SK-N-MC (cell line): ENCODE measurements at regions not wholly inside any gene's neighbourhood (a gene's known extent, or its start where the extent isn't known, plus 50 kb on each side); places are given as distances from the start of the nearest gene placed in this dataset.
"Not testable (repeated sequence)": the region's sequence is repeated elsewhere in the genome, so short reads cannot be mapped to it uniquely, and the experiment has no call there.

Source experiments
- DNase-seq: peaks from one replicate; pipeline ENCODE4 v3.0.0-alpha.2; 2011; ENCODE audit warnings: low read depth, low spot score
- H3K27ac ChIP-seq: fragments of 200-600 bp; sonication (generic); 2 replicates; pipeline ENCODE4 v1.5.1; 2016; ENCODE audit warnings: mixed run types
- H3K36me3 ChIP-seq: fragments of 200-600 bp; sonication (generic); 2 replicates; pipeline ENCODE4 v1.6.1; 2017; ENCODE audit warnings: antibody characterized with exemption, low read length, mixed read lengths; ENCODE audit not compliant: insufficient read depth
- H3K4me3 ChIP-seq: fragments of 200-600 bp; sonication (generic); 2 replicates; pipeline ENCODE4 v1.5.1; 2016
- H3K9ac ChIP-seq: fragments of 200-600 bp; sonication (generic); 2 replicates; pipeline ENCODE4 v1.8.0; 2017; ENCODE audit warnings: mixed run types, mixed read lengths; ENCODE audit not compliant: insufficient read length
- H3K9me3 ChIP-seq: fragments of 200-600 bp; sonication (generic); 2 replicates; pipeline ENCODE4 v1.6.1; 2017; ENCODE audit warnings: low read depth, mild to moderate bottlenecking, antibody characterized with exemption, low read length, moderate library complexity, mixed read lengths
- EZH2 ChIP-seq: fragments of 200-600 bp; sonication (generic); IDR thresholded peaks from one replicate; pipeline ENCODE4 v1.6.1; 2017; ENCODE audit warnings: antibody characterized with exemption
- FOXP2 ChIP-seq: optimal IDR thresholded peaks from 2 replicates; pipeline ENCODE3; 2011; ENCODE audit warnings: mild to moderate bottlenecking, moderate library complexity; ENCODE audit not compliant: insufficient read depth; ENCODE audit errors: extremely low read length, control extremely low read depth
- POLR2AphosphoS5 ChIP-seq: IDR thresholded peaks from 2 replicates; pipeline ENCODE4 v1.6.1; 2012; ENCODE audit warnings: mild to moderate bottlenecking, low read depth, low read length, borderline replicate concordance

DNA sequence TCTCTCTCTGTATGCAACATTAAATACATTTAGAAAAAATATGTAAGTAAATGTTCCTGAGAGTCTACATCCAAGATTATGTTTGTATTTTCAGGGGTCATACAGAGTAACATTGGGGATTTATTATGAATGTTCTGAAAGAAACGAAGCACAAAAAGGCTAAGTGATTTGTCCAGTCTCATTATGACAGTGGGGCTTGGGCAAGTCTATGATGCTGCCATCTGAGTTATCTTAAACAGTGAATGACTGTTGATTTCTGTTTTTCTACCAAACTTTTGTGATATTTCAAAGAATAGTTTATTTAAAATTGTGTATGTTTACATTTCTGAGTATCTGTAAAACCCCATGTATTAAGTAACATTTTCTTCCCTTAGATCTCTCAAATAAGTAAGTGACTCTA is 481.2 kb upstream of the ZNF717 start:
- H3K9me3 ChIP-seq = no peaks in the 10 kb centered on the region
- TF ChIP-seq FOXP2 = no peak
- no peak for TF ChIP-seq POLR2AphosphoS5
- no peak for TF ChIP-seq EZH2
- H3K9ac ChIP-seq = no peak overlapping the region
- no peak overlapping the region for H3K4me3 ChIP-seq
- no peak overlapping the region for H3K27ac ChIP-seq
- no peaks in the 10 kb centered on the region for H3K36me3 ChIP-seq
- DNase-seq = no peak

DNA sequence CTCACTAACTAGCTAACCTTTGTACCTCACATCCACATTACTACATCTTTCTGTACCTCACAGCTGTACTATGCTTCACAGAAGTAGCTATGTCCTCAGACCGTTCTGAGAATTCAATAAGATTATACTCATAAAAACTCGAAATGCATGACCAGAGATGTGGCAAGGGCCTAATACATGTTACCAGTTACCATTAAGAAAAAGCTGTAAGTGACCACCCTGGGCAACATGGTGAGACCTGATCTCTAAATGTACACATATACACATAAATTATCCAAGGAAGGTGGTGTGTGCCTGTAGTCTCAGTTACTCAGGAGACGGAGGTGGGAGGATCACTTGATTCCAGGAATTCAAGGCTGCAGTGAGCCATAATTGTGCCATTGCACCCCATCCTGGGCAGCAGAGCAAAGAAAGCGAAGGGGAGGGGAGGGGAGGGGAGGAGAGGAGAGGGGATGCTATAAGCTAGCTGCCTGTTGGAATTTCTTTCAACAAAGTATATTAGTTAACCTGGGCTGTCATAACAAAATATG is 482.6 kb upstream of the ZNF717 start:
- H3K9ac ChIP-seq = no peak overlapping the region
- no peaks in the 10 kb centered on the region for H3K9me3 ChIP-seq
- H3K27ac ChIP-seq = no peak overlapping the region
- H3K36me3 ChIP-seq = no peaks in the 10 kb centered on the region
- no peak for DNase-seq
- TF ChIP-seq EZH2 (no peak), FOXP2 (no peak), POLR2AphosphoS5 (no peak)
- H3K4me3 ChIP-seq = no peak overlapping the region

DNA sequence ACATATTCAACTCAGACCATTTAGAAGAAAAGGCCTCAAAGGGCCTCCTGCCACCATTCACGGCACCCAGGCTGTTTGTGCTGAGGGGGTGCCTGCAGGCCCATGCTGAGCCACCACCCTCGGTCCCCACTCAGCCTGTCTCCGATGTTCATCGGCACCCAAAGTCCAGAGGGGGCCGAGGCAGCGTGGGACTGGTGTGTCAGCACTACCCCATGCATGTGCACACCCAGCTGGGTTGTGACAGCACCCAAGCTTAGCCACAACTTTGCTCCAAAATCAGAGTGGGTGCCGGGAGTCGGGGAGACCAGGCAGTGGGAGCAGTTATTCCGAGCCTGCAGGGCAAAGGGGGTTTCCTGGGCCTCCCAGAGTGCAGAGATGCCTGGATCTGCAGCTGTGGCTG is 508.5 kb upstream of the ZNF717 start:
- no peak for TF ChIP-seq POLR2AphosphoS5
- TF ChIP-seq EZH2 = no peak
- no peak for TF ChIP-seq FOXP2
- no peak overlapping the region for H3K4me3 ChIP-seq

DNA sequence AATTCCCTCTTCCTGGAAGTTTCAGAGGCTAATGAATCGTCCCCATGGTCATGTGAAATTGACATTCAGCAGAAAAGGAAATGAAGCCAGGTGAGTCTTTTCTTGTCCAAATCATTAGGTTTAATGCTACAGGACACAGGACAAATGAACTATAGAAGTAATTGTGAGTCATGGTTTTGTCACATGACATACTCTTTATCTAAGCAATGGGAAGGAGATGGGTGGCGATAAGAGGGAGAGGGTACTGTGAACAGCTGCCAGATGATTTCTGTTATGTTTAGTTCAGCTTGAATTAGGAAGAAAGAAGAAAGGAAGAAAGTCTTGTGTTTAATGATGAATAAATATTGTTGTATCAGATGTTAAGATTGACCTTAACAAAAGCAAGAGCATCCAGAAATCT is 515.4 kb upstream of the ZNF717 start:
- H3K27ac ChIP-seq = no peak overlapping the region
- no peak overlapping the region for H3K9ac ChIP-seq
- DNase-seq = no peak
- no peaks in the 10 kb centered on the region for H3K36me3 ChIP-seq
- no peak overlapping the region for H3K4me3 ChIP-seq
- H3K9me3 ChIP-seq = no peaks in the 10 kb centered on the region
- TF ChIP-seq POLR2AphosphoS5 (no peak), EZH2 (no peak), FOXP2 (no peak)

More for the DNA sequence above, 508.5 kb upstream of the ZNF717 start:
- Histone ChIP-seq H3K9ac (no peak overlapping the region), H3K9me3 (no peaks in the 10 kb centered on the region), H3K36me3 (no peaks in the 10 kb centered on the region), H3K27ac (no peak overlapping the region)
- DNase-seq = no peak

DNA sequence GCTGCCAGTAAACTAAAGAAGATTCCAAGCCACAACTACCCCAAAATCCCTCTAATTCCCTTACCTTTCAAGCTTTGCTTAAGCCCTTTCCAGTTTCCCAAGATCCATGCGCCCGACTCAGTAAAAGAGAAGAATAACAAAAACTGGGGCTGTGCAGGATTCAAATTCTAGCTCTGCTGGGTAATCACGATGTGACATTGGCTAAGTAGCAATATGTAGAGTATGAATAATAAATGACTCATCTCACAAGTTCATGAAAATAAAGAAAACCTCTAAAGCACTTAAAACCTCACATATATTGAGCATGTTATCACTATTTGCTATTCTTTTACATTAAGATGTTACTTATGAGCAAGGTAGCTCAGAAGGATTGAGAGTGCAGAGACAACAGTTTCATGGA is 522.2 kb upstream of the ZNF717 start:
- TF ChIP-seq EZH2 = no peak
- H3K36me3 ChIP-seq = no peaks in the 10 kb centered on the region
- H3K9me3 ChIP-seq = no peaks in the 10 kb centered on the region
- H3K9ac ChIP-seq = no peak overlapping the region
- no peak overlapping the region for H3K27ac ChIP-seq
- DNase-seq = no peak
- H3K4me3 ChIP-seq = no peak overlapping the region

DNA sequence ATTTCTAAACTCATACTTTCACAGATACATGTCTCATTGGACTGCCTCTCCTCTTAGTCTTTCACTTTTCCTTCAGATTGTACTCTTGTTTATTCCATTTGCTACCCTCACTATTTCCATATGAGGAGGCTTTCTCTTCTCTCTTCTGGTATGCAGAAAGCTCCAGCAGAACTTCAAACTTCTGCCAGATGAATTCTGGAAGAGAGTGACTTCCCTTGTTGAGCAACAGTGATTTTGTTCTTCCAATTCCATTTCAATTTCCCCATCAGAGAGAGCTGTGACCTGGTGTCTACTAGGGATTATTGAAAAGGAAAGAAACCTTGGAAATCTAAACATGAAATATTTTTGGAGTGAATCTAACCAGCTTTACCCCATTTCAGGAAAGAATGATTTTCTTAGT is 523.2 kb upstream of the ZNF717 start:
- Histone ChIP-seq H3K27ac (no peak overlapping the region), H3K36me3 (no peaks in the 10 kb centered on the region), H3K4me3 (no peak overlapping the region), H3K9ac (no peak overlapping the region), H3K9me3 (no peaks in the 10 kb centered on the region)
- no peak for DNase-seq
- no peak for TF ChIP-seq FOXP2

DNA sequence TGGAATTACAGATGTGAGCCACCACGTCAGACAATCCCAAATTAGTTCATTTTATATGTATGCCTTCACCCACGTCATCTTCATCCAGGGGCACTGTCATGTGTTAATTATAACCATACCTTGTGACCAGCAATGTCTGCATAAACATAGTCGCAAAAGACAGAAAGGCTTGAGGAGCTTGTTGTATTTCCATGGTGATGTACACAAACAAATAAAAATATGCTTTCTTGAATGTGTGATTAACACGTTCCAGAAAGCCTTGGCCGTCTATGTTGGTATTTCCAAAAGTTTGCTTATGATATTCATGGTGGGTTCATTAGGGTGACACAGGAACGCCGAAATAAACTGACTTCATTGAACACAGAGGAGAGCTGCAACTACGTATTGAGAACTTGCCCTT is 524.7 kb upstream of the ZNF717 start:
- Histone ChIP-seq H3K36me3 (no peaks in the 10 kb centered on the region), H3K27ac (no peak overlapping the region), H3K4me3 (no peak overlapping the region), H3K9ac (no peak overlapping the region), H3K9me3 (no peaks in the 10 kb centered on the region)
- DNase-seq = no peak
- no peak for TF ChIP-seq FOXP2
- no peak for TF ChIP-seq EZH2
- TF ChIP-seq POLR2AphosphoS5 = no peak

DNA sequence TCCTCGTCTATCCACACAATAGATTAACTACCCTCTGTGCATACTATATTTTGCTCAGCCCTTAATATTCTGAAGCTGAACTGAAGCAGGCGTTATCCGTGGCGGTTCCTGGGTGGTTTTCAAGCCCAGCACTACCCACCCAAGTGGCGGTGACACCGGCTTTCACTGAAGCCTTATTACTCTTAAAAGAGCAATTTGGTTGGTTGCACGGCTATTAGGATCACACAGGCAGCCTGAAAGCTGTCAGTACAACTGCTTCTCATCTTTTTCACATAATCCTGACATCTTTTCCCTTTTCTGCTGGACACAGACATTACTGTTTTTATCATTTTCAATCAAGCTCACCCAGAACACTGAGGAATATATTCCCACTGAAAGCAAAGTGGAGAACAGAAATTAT is 525.3 kb upstream of the ZNF717 start:
- no peak overlapping the region for H3K4me3 ChIP-seq
- no peak overlapping the region for H3K27ac ChIP-seq
- no peaks in the 10 kb centered on the region for H3K36me3 ChIP-seq

DNA sequence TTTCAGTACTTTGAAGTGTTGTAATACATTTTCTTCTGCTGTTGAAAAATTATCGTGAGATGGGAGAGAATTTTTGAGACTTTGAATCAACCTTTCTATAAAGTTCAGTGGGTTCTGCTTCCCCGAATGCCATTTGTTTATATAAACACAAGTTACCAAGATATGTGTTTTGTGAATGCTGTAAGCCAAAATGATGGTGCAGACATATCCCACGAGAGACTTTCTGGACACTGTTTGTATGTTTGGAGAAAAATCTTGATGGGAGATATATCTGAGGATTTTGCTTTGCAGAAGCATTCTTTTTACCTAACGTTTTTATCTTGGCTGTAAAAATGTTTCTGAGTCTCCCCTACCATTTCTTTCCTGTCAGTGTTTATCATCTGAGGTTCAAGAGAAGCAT is 526.6 kb upstream of the ZNF717 start:
- no peaks in the 10 kb centered on the region for H3K36me3 ChIP-seq
- no peak overlapping the region for H3K4me3 ChIP-seq
- H3K27ac ChIP-seq = peak overlapping the region; percentile 13; the same call in 1 of the 2 replicates
- H3K9me3 ChIP-seq = no peaks in the 10 kb centered on the region
- DNase-seq = no peak
- no peak overlapping the region for H3K9ac ChIP-seq
- TF ChIP-seq EZH2 = no peak
- no peak for TF ChIP-seq FOXP2
- TF ChIP-seq POLR2AphosphoS5 = no peak

More for the DNA sequence above, 525.3 kb upstream of the ZNF717 start:
- DNase-seq = no peak
- Histone ChIP-seq H3K9me3 (no peaks in the 10 kb centered on the region), H3K9ac (no peak overlapping the region)
- TF ChIP-seq POLR2AphosphoS5 = no peak
- no peak for TF ChIP-seq EZH2
- TF ChIP-seq FOXP2 = no peak

DNA sequence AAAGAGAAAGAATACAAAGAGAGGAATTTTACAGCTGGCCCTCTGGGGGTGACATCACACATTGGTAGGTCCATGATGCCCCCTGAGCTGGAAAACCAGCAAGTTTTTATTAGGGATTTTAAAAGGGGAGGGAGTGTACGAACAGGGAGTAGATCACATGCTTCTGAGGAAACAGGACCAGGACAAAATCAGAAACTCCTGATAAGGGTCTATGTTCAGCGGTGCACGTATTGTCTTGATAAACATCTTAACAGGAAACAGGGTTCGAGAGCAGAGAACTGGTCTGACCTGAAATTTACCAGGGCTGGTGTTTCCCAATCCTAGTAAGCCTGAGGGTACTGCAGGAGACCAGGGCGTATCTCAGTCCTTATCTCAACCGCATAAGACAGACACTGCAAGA is 530.6 kb upstream of the ZNF717 start:
- H3K36me3 ChIP-seq, DNase-seq, H3K9ac ChIP-seq: not testable (repeated sequence)

More for the DNA sequence above, 530.6 kb upstream of the ZNF717 start:
- H3K9me3 ChIP-seq, H3K4me3 ChIP-seq, H3K27ac ChIP-seq: not testable (repeated sequence)
